ENCODE measurements at regions not wholly inside any gene's neighbourhood (a gene's known extent, or its start where the extent isn't known, plus 50 kb on each side); places are given as distances from the start of the nearest gene placed in this dataset.

GRCh38 chr1:83760226-83761021 lies 238.5 kb downstream of the TTLL7 start:
- TF ChIP-seq CTCF (IDR thresholded peaks at IDR 0.05; ENCODE audit: low read depth, low read length) (no peak), POLR2A (IDR thresholded peaks at IDR 0.05; ENCODE audit: extremely low read depth, insufficient read length) (no peak), MAX (IDR thresholded peaks at IDR 0.05; ENCODE audit: low read depth, low read length) (no peak), MYC (IDR thresholded peaks at IDR 0.05; ENCODE audit: low read depth, low read length) (no peak)

Measured in NB4 (cell line).